ENCODE measurements at regions not wholly inside any gene's neighbourhood (a gene's known extent, or its start where the extent isn't known, plus 50 kb on each side); places are given as distances from the start of the nearest gene placed in this dataset.

DNA sequence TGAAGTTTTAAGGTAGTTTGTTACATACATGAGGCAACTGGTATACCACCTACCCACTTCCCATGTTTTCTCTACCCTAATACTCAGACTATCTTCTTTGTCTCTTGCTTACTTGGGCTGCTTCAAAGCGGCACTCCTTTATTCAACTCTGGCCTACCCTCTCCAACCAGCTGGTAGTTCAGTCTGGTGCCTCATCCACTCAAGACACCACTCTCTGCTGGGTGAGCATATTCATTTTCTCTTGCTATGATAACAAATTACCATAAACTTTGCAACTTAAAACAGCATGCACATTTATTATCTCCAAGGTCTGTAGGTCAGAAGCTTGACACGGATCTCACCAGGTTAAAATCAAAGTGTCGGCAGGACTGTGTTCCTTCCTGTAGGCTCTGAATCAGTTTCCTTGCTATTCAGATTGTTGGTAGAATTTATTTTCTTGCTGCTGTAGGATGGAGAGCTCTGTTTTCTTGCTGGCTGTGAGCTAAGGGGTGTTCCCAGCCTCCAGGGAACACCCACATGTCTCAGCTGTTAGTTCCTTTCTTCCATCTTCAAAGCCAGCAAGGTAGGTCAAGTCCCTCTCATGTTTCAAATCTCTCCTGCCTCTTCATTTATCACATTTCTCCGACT lies 666.0 kb downstream of the DIAPH3 start:
- H3K9ac ChIP-seq (ENCODE audit: insufficient read length, low read depth): no peak overlapping the region
- H3K4me1 ChIP-seq (ENCODE audit: insufficient read depth, insufficient read length): no peaks in the 10 kb centered on the region
- no peak for TF ChIP-seq YY1 (IDR thresholded peaks at IDR 0.05; ENCODE audit: insufficient read depth, insufficient read length)
- TF ChIP-seq ZNF274 (IDR thresholded peaks at IDR 0.05; ENCODE audit: low read depth, low read length): no peak
- TF ChIP-seq SUZ12 (IDR thresholded peaks at IDR 0.05; ENCODE audit: extremely low read depth, insufficient read depth, insufficient read length): no peak
- H3K4me3 ChIP-seq (ENCODE audit: insufficient read length, low read depth): no peak overlapping the region
- no peaks in the 10 kb centered on the region for H3K36me3 ChIP-seq (ENCODE audit: insufficient read depth, insufficient read length, low read length)
- no peaks in the 10 kb centered on the region for H3K9me3 ChIP-seq (ENCODE audit: insufficient read depth, low read length)
- no peaks in the 10 kb centered on the region for H3K27me3 ChIP-seq (ENCODE audit: insufficient read depth, insufficient read length)
- DNase-seq (ENCODE audit: low read depth, low spot score): no peak

DNA sequence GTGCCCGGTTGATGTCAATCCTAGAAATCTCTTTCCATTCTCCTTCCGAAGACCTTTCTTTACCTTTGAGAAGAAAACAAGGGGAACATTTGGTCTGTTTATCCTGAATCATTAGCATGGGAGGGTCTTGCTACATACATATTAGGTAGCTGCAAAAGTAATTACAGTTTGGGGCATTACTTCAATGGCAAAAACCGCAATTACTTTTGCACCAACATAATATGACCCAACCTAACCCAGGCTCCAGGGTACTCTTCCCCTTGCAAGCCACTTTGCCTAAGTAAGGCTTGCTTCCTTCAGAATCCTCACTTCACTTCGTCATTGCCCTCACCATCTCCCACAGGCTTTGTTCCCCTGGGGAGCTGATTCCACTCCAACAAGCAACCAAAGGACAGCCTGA lies 662.7 kb downstream of the DIAPH3 start:
- no peak for DNase-seq (ENCODE audit: low read depth, low spot score)
- H3K27me3 ChIP-seq (ENCODE audit: insufficient read depth, insufficient read length): no peaks in the 10 kb centered on the region
- no peaks in the 10 kb centered on the region for H3K9me3 ChIP-seq (ENCODE audit: insufficient read depth, low read length)
- no peaks in the 10 kb centered on the region for H3K36me3 ChIP-seq (ENCODE audit: insufficient read depth, insufficient read length, low read length)
- no peak overlapping the region for H3K9ac ChIP-seq (ENCODE audit: insufficient read length, low read depth)
- TF ChIP-seq YY1 (IDR thresholded peaks at IDR 0.05; ENCODE audit: insufficient read depth, insufficient read length) (no peak), ZNF274 (IDR thresholded peaks at IDR 0.05; ENCODE audit: low read depth, low read length) (no peak), SUZ12 (IDR thresholded peaks at IDR 0.05; ENCODE audit: extremely low read depth, insufficient read depth, insufficient read length) (no peak)
- H3K4me3 ChIP-seq (ENCODE audit: insufficient read length, low read depth): no peak overlapping the region
- no peaks in the 10 kb centered on the region for H3K4me1 ChIP-seq (ENCODE audit: insufficient read depth, insufficient read length)

DNA sequence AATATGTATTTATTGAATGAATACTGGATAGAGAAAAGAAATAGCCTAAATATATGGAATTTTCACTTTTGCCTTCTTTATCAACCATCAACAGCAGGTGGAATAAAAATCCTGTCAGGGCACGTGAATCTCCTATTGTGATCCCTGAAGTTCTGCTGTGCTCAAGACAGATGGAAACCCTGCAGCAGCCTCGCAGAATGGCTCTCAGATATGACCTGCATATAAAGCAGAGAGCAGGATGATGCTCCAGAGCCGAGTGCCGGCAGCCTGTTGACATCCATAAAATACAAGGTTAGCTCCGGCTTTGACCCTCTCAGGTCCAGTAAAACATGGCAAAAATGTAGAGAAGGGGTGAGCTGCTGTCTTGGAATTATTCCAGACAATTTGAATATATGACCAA lies 659.3 kb downstream of the DIAPH3 start:
- TF ChIP-seq YY1 (IDR thresholded peaks at IDR 0.05; ENCODE audit: insufficient read depth, insufficient read length) (no peak), SUZ12 (IDR thresholded peaks at IDR 0.05; ENCODE audit: extremely low read depth, insufficient read depth, insufficient read length) (no peak), ZNF274 (IDR thresholded peaks at IDR 0.05; ENCODE audit: low read depth, low read length) (no peak)
- Histone ChIP-seq H3K4me3 (ENCODE audit: insufficient read length, low read depth) (no peak overlapping the region), H3K36me3 (ENCODE audit: insufficient read depth, insufficient read length, low read length) (no peaks in the 10 kb centered on the region), H3K9ac (ENCODE audit: insufficient read length, low read depth) (no peak overlapping the region), H3K9me3 (ENCODE audit: insufficient read depth, low read length) (no peaks in the 10 kb centered on the region), H3K27me3 (ENCODE audit: insufficient read depth, insufficient read length) (no peaks in the 10 kb centered on the region), H3K4me1 (ENCODE audit: insufficient read depth, insufficient read length) (no peaks in the 10 kb centered on the region)
- DNase-seq (ENCODE audit: low read depth, low spot score): no peak

DNA sequence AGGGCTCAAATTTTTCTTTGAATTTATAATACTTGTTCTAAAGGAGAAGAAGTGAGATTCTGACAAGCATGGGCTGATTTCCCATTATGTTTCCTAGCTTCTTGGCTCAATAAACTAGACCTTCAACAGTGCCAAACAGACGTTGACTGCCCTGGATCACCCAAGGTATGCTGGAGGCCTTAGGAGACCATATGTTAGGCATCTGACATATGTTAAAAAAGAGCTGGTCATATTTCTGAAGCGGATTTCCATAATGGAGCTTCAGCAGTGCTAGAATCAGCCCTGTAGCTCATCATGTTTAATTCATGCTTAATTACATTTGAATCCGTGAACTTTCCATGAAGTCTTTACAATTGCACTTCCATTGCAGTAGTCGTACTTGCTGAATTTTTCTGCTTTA lies 653.3 kb downstream of the DIAPH3 start:
- H3K27me3 ChIP-seq (ENCODE audit: insufficient read depth, insufficient read length): no peaks in the 10 kb centered on the region
- H3K4me3 ChIP-seq (ENCODE audit: insufficient read length, low read depth): no peak overlapping the region
- H3K9ac ChIP-seq (ENCODE audit: insufficient read length, low read depth): no peak overlapping the region
- H3K9me3 ChIP-seq (ENCODE audit: insufficient read depth, low read length): no peaks in the 10 kb centered on the region
- no peak for TF ChIP-seq SUZ12 (IDR thresholded peaks at IDR 0.05; ENCODE audit: extremely low read depth, insufficient read depth, insufficient read length)
- no peak for TF ChIP-seq YY1 (IDR thresholded peaks at IDR 0.05; ENCODE audit: insufficient read depth, insufficient read length)
- TF ChIP-seq ZNF274 (IDR thresholded peaks at IDR 0.05; ENCODE audit: low read depth, low read length): no peak
- DNase-seq (ENCODE audit: low read depth, low spot score): no peak
- no peaks in the 10 kb centered on the region for H3K36me3 ChIP-seq (ENCODE audit: insufficient read depth, insufficient read length, low read length)
- no peaks in the 10 kb centered on the region for H3K4me1 ChIP-seq (ENCODE audit: insufficient read depth, insufficient read length)

DNA sequence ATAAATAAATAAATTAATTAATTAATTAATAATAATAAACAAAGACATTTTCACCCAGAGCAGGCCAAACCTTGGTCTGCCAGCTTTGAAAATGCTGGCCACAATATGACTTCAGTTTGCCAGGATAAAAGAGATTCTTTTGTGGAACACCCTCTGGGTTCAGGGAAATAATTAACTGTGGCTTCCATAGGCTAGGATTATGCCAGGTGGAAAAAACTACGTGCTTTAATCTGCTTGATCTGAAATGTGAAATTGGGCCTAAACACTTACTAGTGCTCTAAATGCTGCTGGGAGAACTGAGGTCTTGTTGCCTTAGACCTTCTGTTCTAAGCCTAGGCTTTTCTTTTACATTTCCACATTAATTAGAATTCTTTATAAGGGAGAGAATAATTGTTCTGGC lies 650.0 kb downstream of the DIAPH3 start:
- no peak overlapping the region for H3K4me3 ChIP-seq (ENCODE audit: insufficient read length, low read depth)
- no peaks in the 10 kb centered on the region for H3K27me3 ChIP-seq (ENCODE audit: insufficient read depth, insufficient read length)
- no peak for DNase-seq (ENCODE audit: low read depth, low spot score)
- H3K9ac ChIP-seq (ENCODE audit: insufficient read length, low read depth): no peak overlapping the region
- no peaks in the 10 kb centered on the region for H3K9me3 ChIP-seq (ENCODE audit: insufficient read depth, low read length)
- no peaks in the 10 kb centered on the region for H3K36me3 ChIP-seq (ENCODE audit: insufficient read depth, insufficient read length, low read length)
- no peaks in the 10 kb centered on the region for H3K4me1 ChIP-seq (ENCODE audit: insufficient read depth, insufficient read length)
- TF ChIP-seq SUZ12 (IDR thresholded peaks at IDR 0.05; ENCODE audit: extremely low read depth, insufficient read depth, insufficient read length): no peak
- no peak for TF ChIP-seq ZNF274 (IDR thresholded peaks at IDR 0.05; ENCODE audit: low read depth, low read length)
- no peak for TF ChIP-seq YY1 (IDR thresholded peaks at IDR 0.05; ENCODE audit: insufficient read depth, insufficient read length)

DNA sequence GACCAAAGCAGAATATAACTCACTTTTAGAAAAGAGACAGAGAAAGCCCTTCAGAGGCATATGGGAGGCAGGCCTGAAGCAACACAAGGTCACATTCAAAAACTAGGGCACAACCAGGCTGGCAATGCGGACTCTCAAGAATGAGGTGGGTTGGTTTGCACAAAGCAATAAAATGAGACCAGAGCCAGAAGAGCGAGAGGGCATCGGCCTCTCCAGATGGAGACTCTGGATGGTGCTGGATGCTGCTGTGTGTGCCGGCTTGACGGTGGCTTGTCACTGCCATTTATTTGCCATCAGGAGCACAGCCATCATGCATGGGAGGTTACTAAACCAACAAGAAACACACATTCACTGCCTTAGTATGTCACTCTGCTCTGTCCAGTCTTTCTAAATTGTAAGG lies 649.4 kb downstream of the DIAPH3 start:
- no peak for DNase-seq (ENCODE audit: low read depth, low spot score)
- Histone ChIP-seq H3K27me3 (ENCODE audit: insufficient read depth, insufficient read length) (no peaks in the 10 kb centered on the region), H3K36me3 (ENCODE audit: insufficient read depth, insufficient read length, low read length) (no peaks in the 10 kb centered on the region), H3K9ac (ENCODE audit: insufficient read length, low read depth) (no peak overlapping the region), H3K4me3 (ENCODE audit: insufficient read length, low read depth) (no peak overlapping the region), H3K9me3 (ENCODE audit: insufficient read depth, low read length) (no peaks in the 10 kb centered on the region), H3K4me1 (ENCODE audit: insufficient read depth, insufficient read length) (no peaks in the 10 kb centered on the region)
- TF ChIP-seq ZNF274 (IDR thresholded peaks at IDR 0.05; ENCODE audit: low read depth, low read length) (no peak), SUZ12 (IDR thresholded peaks at IDR 0.05; ENCODE audit: extremely low read depth, insufficient read depth, insufficient read length) (no peak), YY1 (IDR thresholded peaks at IDR 0.05; ENCODE audit: insufficient read depth, insufficient read length) (no peak)

DNA sequence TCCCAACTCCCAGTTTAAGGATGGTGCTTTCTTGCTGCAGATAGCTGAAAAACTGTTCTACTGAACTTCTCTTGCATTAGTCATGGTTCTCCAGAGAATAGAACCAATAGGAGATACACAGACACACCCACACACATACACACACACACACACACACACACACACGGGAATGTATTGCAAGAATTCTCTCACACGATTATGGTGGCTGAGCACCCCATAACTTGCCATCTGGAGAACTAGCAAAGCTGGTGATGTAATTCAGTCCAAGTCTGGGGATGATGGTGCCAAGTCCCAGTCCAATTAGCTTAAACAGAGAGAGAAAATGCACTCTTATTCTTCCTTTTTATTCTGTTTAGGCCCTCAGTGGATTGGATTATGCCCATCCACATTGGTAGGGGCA lies 643.9 kb downstream of the DIAPH3 start:
- Histone ChIP-seq H3K9ac (ENCODE audit: insufficient read length, low read depth) (no peak overlapping the region), H3K9me3 (ENCODE audit: insufficient read depth, low read length) (no peaks in the 10 kb centered on the region), H3K4me3 (ENCODE audit: insufficient read length, low read depth) (no peak overlapping the region), H3K4me1 (ENCODE audit: insufficient read depth, insufficient read length) (no peaks in the 10 kb centered on the region), H3K36me3 (ENCODE audit: insufficient read depth, insufficient read length, low read length) (no peaks in the 10 kb centered on the region), H3K27me3 (ENCODE audit: insufficient read depth, insufficient read length) (no peaks in the 10 kb centered on the region)
- TF ChIP-seq SUZ12 (IDR thresholded peaks at IDR 0.05; ENCODE audit: extremely low read depth, insufficient read depth, insufficient read length) (no peak), YY1 (IDR thresholded peaks at IDR 0.05; ENCODE audit: insufficient read depth, insufficient read length) (no peak), ZNF274 (IDR thresholded peaks at IDR 0.05; ENCODE audit: low read depth, low read length) (no peak)
- DNase-seq (ENCODE audit: low read depth, low spot score): no peak

Data from NT2/D1 (cell line).